ENCODE measurements at regions not wholly inside any gene's neighbourhood (a gene's known extent, or its start where the extent isn't known, plus 50 kb on each side); places are given as distances from the start of the nearest gene placed in this dataset.
A peak's percentile ranks its signal among the peaks of the same experiment; 100 is the strongest.
"Not testable (repeated sequence)": the region's sequence is repeated elsewhere in the genome, so short reads cannot be mapped to it uniquely, and the experiment has no call there.

DNA sequence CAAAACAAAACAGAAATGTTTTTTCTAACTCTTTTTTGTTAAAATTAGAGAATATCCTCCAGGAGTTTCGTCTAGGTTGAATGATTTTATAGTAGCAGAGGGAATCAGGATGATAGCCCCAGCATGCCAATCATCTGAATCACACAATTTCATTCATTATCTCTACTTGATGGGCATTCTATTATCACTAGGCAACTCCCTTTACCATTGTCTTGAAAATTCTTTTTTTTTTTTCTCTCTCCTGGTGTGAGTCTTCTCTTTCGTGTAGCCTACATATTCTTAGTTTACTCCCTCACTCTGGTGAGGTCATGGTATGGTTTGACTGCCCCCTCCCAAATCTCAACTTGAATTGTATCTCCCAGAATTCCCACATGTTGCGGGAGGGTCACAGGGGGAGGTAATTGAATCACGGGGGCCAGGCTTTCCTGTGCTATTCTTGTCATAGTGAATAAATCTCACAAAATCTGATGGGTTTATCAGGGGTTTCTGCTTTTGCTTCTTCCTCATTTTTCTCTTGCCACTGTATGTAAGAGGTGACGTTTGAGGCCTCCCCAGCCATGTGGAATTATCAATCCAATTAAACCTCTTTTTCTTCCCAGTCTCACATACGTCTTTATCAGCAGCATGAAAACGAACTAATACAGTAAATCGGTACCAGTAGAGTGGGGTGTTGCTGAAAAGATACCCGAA, 105.0 kb downstream of the OTUD1 start:
- no peak for DNase-seq

DNA sequence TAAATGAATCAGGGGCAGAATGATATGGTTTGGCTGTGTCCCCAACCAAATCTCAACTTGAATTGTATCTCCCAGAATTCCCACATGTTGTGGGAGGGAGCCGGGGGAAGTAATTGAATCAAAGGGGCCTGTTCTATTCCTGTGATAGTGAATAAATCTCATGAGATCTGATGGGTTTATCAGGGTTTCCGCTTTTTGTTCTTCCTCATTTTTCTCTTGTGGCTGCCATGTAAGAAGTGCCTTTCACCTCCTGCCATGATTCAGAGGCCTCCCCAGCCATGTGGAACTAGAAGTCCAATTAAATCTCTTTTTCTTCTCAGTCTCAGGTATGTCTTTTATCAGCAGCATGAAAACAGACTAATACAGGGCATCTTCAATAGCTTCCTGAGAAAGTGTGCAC, 107.0 kb downstream of the OTUD1 start:
- not testable (repeated sequence) for DNase-seq

DNA sequence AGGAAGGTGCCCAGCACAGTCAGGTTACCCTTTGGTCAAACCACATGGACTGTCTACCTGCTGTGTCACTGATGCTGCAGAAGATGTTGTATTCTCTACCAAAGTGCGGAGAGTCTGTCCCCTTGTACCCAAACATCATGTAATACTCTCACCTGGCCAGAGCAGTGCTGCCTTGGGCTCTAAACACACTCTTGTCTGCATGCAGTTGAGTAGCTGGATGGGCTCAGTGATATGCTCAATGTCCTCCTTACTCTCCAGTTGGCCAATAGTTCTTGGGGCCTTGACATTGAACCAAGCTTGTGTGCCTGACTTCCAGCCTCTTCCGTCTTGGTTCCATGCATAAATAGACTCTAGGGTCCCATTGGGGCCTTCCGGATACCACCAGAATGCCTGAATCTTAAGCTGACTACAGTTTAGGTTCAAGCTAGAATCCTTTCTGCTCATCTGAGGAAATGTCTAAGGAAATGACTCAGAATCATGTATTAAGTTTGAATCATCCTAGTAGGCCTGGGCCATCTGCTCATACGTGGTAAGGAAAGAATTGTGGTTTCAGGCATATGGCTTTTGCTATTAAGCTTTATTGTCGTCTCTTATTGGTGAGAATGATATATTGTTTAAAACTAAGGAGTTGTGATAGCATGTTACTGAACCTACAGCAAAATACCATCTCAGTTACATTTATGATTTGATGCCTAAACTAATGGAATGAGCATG, 118.0 kb downstream of the OTUD1 start:
- DNase-seq = no peak

DNA sequence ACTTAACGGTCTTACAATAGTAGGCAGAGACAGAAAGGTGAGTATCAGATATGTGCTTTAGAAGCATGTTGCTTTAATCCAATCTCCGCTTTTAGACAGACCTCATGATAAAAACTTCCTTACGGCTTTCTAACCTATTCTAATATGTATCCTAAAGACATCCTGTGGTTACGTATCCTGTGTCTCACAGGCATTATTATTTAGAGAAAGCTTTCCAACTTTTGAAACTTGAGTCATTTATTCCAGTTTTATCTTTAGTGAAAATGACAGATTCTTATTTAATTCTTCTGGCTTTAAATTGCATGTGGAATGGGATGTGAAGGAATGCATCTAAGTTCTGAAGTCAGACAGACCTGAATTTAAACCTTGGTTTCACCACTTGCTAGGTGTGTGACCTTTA, 118.9 kb downstream of the OTUD1 start:
- DNase-seq = no peak

DNA sequence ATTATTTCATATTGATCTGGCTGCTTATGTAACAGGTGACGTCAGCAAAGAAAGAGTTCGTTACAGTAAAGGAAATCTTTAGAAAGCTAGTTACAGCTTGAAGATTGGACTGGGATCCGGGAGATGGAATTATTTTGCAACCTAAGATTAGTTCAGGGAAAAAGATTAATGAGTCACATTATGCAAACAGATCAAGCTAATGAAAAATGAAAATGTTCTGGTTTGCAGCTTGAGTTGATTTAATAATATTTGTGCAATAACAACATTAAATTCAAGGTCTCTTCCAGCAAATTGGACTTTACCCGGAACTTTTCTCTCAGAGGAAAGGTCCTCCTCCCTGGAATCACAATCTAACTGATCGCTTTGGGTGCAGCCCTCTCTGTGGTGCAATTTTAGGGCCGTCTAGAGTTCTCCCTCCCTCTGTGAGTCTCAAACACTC, 119.5 kb downstream of the OTUD1 start:
- no peak for DNase-seq

DNA sequence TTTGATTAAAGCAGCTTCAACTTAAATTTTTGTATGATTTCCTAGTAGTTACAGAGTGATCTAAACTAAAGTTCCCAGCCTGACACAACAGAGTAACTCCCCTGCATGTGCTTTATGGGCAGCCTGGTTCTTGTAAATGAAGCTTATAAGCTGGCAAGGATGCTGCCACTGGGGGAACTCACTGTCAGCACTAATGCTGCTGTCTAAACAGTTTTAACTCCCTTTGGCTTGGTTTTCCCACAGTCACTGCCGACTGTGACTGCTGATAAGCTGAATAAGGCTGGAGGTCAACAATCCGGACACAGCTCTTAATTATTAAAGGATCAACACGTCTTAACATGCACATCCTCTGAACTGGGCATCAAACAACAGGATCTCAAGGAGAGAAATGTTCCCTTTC, 130.1 kb downstream of the OTUD1 start:
- no peak for DNase-seq

DNA sequence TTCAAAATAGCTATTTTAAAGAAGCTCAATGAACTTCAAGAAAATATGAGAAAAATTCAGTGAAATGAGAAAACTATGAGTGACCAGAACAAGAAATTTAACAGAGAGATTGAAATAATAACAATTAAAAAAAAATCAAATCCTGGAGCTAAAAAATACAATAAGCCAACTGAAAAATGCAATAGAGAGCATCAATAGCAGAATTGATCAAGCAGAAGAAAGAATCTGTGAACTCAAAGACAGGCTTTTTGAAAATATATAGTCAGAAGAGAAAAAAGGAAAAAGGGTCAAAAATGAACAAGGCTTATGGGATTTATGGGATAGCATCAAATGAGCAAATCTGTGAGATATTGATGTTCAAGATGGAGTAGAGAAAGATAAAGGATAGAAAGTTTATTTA, 133.0 kb downstream of the OTUD1 start:
- DNase-seq = no peak

DNA sequence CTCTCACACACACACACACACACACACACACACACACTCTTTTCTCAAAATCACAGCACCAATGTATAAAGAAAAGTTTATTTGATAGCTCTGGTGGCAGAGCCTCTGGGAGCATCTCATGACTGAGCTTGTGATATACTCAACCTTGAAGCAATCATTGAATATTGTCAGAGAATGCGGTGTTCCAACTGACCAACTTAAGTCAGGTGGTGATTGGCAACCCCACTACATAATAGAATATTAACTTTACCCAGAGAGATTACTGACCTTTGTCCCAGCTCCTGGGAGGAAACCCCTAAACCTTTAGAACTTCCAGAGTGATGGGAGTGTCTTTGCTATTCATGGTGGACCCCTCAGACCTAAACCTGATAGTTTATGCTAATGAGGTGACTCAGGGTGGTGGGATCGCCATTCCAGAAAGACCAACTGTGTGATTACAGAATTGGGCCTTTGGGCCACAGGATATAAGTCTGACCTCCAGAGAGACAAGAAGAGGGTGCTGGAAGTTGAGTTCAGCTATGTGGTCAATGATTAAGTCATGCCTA, 143.1 kb downstream of the OTUD1 start:
- no peak for DNase-seq

DNA sequence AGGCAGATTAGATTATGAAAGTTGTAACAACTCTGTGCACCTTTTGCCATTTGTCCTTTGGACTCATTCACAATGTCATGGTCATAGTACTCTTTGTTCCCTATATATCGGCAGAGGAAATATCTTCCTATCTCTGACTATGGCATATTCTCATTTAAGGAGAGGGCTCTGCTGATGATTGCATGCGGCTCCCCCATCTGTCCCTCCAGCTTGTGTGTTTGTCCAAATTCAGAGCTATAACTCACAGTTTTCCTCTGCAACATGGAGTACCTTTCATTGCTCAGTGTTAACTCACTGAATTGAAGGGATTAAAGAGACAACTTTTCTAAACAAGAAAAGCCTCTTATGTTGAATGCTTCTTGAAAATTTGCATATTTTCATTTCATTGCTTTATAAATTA, 145.5 kb downstream of the OTUD1 start:
- no peak for DNase-seq

DNA sequence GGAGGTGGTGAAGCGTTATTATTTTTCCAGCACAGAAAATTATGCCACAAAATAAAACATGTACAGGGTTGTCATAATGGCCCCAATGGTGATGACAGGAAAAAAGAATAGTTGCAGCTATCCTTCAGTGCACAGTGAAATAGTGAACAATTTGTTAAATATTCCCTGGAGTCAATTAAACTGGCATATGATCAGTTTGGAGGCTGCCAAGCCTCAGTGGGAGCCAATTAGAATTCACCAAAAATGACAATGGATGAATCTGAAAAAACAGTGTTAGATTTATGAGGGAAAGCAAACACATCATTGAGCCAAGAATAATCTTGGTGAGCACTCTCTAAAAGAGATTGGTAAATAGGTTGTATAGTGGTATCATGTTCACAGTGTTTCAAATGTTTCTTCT, 146.3 kb downstream of the OTUD1 start:
- no peak for DNase-seq

DNA sequence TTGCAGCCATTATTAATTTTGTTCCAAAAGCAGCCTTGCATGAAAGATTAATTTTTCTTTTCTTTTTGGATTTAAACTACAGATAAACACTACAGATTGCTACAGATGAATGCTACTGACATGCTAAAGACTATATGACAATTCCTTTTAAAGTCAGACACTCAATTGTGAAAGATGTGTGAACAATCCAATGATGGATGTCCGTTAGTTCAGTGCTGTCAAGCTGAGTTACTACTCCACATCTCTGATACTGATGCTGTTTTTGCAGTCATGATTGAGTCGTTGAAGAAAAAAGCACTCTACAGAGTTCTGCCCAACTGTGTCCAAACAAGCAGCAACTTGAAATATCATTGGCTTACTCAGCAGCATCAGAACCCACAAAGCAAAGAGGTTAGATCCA, 146.8 kb downstream of the OTUD1 start:
- DNase-seq = no peak

DNA sequence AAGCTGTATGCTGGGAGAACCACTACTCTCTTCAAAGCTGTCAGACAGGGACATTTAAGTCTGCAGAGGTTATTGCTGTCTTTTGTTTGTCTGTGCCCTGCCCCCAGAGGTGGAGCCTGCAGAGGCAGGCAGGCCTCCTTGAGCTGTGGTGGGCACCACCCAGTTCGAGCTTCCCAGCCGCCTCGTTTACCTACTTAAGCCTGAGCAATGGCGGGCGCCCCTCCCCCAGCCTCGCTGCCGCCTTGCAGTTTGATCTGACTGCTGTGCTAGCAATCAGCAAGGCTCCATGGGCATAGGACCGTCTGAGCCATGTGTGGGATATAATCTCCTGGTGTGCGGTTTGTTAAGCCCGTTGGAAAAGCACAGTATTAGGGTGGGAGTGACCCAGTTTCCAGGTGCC, 156.4 kb downstream of the OTUD1 start:
- DNase-seq = not testable (repeated sequence)

DNA sequence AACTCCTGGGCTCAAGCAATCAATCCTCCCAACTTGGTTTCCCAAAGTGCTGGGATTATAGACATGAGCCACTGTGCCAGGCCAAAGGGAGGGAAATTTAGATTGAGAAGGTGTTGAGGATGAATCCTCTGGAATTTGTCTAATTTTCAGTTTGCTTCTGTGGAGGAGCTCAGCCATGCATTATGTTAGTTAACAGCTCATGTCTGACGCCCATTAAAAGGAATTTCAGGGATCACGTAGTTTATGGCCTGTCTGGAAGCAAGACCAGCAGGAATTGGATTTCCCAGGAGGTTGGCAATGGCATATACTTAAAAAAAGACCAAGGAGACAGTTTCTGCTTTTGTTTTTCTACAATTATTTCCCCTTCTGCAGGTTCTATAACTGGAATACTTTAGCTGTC, 165.7 kb downstream of the OTUD1 start:
- DNase-seq = peak; percentile 80

DNA sequence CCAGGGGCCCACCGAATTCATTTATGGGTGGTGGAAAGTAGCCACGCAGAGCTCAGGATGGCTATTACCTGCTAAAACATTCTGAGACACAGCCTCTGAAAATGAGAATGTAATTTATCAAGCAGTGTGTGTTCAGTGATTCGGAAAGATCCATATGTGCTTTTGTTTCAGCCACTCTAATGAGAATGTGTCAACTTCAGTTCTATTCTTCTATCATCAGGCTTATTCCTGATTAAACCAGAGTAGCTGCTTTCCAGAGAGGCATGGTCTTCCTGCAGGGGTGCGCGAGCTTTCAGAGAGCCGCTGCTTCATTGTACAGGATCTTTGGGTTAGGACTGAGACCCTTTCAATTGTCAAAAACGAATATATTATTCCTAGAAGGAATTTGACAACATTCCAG, 167.6 kb downstream of the OTUD1 start:
- no peak for DNase-seq

DNA sequence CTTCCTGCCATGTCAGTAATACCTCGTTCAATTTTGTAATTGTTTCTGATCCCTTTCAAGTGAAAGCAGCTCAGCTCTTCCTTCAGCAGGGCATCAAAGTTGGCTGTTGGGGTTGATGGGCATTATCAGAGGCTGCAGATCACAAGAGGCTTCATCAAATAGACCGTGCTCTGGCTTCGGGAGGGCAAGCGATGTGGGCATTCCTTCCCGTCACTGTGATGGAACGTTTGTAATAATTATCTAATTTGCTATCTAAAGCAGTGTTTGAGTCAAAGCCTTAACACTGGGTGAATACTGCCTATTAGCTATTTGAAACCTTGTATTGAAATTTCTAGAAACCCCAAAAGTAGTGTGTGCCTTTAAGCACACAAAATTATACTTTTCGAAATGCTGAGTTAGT, 170.1 kb downstream of the OTUD1 start:
- DNase-seq = no peak

DNA sequence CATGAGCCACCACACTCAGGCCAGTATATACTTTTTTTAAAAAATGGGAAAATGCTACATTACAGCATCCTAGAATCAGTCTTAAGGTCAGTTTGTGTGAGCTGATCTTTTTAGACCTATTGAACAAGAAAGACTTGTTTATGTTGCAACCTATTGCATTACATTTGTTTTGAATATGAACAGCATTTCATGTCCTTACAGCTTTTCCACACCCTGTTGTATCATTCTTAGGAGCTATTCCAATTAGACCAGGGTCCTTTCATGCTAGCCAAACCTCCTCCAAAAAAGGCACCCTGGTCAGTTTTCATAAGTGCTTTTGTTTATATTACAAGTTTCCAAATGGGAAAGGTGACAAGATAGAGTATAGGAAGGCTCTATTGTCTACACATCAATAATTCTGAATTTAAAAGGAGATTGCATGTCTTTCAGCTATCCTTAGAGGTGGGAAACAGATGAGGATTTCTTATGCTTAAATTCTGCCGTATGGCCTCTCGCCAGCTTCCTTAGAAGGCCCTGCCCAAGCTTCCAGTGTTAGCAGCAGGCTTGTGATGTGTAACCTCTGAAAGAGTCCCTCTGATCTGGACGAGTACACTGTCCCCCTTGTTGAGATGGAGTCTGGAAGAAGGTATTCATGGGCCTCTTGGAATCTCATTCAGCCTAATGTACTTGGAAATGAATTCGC, 171.9 kb downstream of the OTUD1 start:
- no peak for DNase-seq

DNA sequence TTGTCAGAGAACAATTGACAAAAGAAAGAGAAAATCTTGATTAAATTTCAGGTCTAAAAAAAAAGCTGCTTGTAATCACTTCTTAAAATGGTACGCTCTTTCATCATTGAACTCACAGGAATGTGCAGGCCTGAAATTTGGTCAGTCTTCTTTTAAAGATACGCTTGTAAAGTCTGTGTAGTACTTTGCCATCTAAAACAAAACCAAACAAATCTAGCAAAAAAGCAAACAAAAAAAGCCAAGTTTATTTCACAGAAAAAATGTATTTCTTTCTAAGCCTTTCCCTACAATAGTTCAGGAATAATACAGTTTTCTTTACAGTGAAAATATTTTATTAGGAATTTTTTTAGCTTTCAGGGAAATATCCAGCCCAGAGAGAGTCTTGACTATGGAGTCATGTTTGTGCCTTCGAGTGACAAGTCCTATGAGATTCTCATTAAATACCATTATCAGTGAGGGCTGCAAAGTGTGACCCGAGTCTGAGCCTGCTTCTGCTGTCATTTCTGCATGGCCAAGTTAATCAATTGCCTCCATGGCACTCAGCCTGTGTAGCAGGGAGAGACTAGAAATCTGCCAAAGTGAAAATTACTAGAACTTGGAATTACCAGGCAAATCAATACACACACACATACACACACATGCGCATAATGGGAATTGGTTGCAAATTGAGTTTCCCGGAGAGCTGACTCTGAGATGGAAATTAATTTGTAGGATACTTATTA, 172.6 kb downstream of the OTUD1 start:
- DNase-seq = no peak

DNA sequence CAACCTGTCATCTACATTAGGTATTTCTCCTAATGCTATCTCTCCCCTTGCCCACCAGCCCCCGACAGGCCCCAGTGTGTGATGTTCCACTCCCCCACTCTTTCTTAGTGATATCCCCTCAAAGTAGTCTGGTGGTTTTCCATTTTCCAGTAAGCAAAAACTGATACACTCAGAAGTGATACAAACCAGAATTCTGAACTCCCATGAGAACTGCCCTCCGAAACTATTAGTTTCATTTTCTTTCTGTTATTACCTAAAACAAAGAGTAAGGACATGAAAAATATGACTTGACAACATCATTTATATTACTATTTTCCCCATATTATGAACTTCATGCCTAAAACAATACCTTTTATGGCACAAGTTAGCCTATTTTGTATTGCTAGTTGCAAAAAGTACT, 175.0 kb downstream of the OTUD1 start:
- no peak for DNase-seq

DNA sequence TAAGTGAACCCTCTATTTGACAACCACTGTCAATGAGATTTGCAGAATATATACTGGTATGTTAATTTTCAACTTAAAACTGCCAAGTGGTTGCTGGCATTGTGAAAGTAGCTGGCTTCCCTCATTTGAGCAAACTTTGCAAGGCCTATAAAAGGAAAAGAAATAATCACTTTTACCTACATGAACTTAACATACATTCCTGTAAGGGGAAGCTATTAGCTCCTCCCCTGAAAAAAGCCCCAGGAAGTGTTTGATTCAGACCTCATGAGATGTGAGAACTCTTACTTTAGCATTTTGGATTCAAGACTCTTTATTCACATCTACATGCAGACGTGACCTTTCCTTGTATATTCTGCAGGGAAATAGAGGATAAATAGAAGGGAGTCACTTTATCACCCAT, 175.6 kb downstream of the OTUD1 start:
- no peak for DNase-seq

DNA sequence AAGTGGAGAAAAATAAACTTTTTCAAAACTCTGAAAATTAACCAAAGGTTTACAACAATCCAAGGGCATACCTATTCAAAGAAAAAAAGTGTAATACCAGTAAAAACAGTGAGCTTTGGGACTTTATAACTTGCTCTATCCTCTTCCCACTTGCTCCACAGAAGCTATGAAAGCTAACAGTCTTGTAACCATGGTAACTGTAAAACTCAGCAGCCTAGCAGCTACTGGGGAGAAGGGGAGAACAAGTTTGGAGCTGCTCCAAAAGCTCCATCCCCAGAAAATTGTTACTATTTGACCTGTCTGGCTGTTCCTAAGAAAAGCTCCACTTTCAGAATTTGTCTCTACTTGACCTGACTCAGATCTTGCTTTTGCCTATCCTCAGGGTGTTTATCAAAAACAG, 191.5 kb downstream of the OTUD1 start:
- DNase-seq = no peak

DNA sequence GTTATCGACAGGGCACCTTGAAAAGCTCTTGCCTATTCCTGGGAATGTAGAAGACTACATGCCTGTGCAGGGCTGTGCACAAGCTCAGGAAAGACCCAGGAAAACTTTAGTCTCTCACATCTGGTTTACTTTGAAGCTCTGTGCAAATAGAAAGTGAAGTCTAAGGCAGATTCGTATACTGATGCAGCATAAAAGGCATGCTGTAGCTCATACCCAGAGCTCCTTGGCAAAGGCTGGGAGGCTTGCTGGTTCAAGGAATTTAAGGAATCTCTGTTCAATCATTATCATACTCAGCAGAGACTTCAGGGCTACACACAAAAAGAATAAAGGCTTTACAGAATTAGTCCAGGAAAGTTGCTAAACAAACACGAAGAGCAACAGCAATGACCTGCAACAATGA, 192.0 kb downstream of the OTUD1 start:
- no peak for DNase-seq

DNA sequence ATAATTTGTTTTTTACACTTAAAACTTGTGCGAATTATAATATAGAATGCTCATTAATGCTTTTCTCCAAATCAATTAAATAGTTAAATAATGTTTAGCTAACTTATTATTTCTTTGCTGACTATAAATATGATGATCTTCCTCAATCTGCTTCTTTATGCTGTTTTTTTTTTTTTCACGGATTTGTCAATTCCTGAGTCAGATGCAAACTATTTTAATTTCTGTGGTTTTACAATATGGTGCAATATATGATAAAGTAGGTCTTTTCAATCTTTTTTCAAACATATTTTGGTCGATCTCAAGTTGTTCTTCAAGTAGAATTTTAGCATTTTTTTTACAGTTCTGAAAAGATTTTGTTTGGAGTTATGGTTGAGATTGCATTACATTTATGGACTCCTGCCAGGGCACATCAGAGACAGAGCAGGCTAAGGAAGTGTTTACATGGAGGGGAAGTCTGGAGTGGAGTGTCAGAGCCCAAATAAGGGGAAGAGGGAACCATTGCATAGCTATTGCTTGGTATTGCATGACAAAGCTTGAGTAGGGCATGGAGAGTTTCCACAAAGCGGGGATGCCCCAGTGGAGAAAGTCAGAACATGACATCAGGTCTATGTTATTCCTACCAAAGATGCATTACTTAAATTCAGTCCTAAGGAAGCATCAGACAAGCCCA, 204.4 kb downstream of the OTUD1 start:
- DNase-seq = no peak

Data from renal pelvis (tissue), 1 donor.